Liver (tissue), 8 donors: ENCODE measurements at regions not wholly inside any gene's neighbourhood (a gene's known extent, or its start where the extent isn't known, plus 50 kb on each side); places are given as distances from the start of the nearest gene placed in this dataset.

Experiments used
- DNase-seq: peaks from one replicate; pipeline ENCODE4 v3.0.0-alpha.2; 2017; ENCODE audit warnings: low spot score
- H3K27ac ChIP-seq, 2 donors: one replicate each; pipeline ENCODE4 v1.7.0; 2013; ENCODE audit warnings: inconsistent platforms in 2 of 2, low read length in 2 of 2, control low read depth in 1 of 2, low read depth in 1 of 2, mild to moderate bottlenecking in 1 of 2
- H3K27me3 ChIP-seq, 4 donors: one replicate each; pipeline versions ENCODE4 v1.6.1 to v1.7.0; 2013; ENCODE audit warnings: low read length in 3 of 4, inconsistent platforms in 1 of 4, mild to moderate bottlenecking in 1 of 4, moderate library complexity in 1 of 4; ENCODE audit not compliant: control insufficient read depth in 4 of 4, insufficient read depth in 4 of 4
- H3K36me3 ChIP-seq, 4 donors: one replicate each; pipeline versions ENCODE4 v1.6.1 to v1.7.0; 2013; ENCODE audit warnings: low read length in 3 of 4, mild to moderate bottlenecking in 3 of 4, low read depth in 1 of 4, moderate library complexity in 1 of 4; ENCODE audit not compliant: control insufficient read depth in 4 of 4, insufficient read depth in 3 of 4
- H3K4me1 ChIP-seq, 4 donors: one replicate each; pipeline versions ENCODE4 v1.6.1 to v1.7.0; 2013; ENCODE audit warnings: low read length in 3 of 4, mild to moderate bottlenecking in 3 of 4, moderate library complexity in 1 of 4; ENCODE audit not compliant: control insufficient read depth in 4 of 4, insufficient read depth in 4 of 4
- H3K4me3 ChIP-seq, 3 donors: one replicate each; pipeline versions ENCODE4 v1.6.1 to v1.7.0; 2013; ENCODE audit warnings: low read length in 3 of 3, control low read depth in 1 of 3, low read depth in 1 of 3, mild to moderate bottlenecking in 1 of 3
- H3K9ac ChIP-seq, 2 donors: one replicate each; pipeline ENCODE4 v1.7.0; 2013; ENCODE audit warnings: low read length in 2 of 2, mild to moderate bottlenecking in 2 of 2, moderate library complexity in 2 of 2, control low read depth in 1 of 2, low read depth in 1 of 2
- H3K9me3 ChIP-seq, 4 donors: one replicate each; pipeline versions ENCODE4 v1.6.1 to v1.7.0; 2013; ENCODE audit warnings: low read length in 3 of 4; ENCODE audit not compliant: control insufficient read depth in 4 of 4
- EGR1 ChIP-seq, 2 donors: IDR thresholded peaks; 2 replicates each; pipeline ENCODE4 v1.6.1; 2016 to 2018; ENCODE audit warnings: antibody characterized with exemption in 2 of 2, low read depth in 2 of 2
- FOXA1 ChIP-seq: IDR thresholded peaks from 2 replicates; pipeline ENCODE4 v1.6.1; 2016; ENCODE audit warnings: antibody characterized with exemption
- FOXA2 ChIP-seq: IDR thresholded peaks from 2 replicates; pipeline ENCODE4 v1.6.1; 2016; ENCODE audit warnings: antibody characterized with exemption
- GABPA ChIP-seq, 2 donors: IDR thresholded peaks in 1 of 2; conservative IDR thresholded peaks in 1 of 2; 2 replicates each; pipeline ENCODE4 v1.6.1; 2016; ENCODE audit warnings: antibody characterized with exemption in 2 of 2, mild to moderate bottlenecking in 1 of 2, moderate library complexity in 1 of 2
- HNF4A ChIP-seq, 2 donors: conservative IDR thresholded peaks; 2 replicates each; pipeline ENCODE4 v1.6.1; 2016; ENCODE audit warnings: antibody characterized with exemption in 2 of 2, mild to moderate bottlenecking in 2 of 2
- HNF4G ChIP-seq: IDR thresholded peaks from 2 replicates; pipeline ENCODE4 v1.6.1; 2016; ENCODE audit warnings: antibody characterized with exemption
- JUND ChIP-seq, 2 donors: IDR thresholded peaks; 2 replicates each; pipeline ENCODE4 v1.6.1; 2016; ENCODE audit warnings: antibody characterized with exemption in 2 of 2
- NR2F2 ChIP-seq: IDR thresholded peaks from 2 replicates; pipeline ENCODE4 v1.6.1; 2016; ENCODE audit warnings: antibody characterized with exemption
- RAD21 ChIP-seq, 2 donors: IDR thresholded peaks; 2 replicates each; pipeline ENCODE4 v1.6.1; 2016; ENCODE audit warnings: antibody characterized with exemption in 2 of 2, mild to moderate bottlenecking in 2 of 2
- RXRA ChIP-seq, 2 donors: IDR thresholded peaks; 2 replicates each; pipeline ENCODE4 v1.6.1; 2017 to 2018; ENCODE audit warnings: antibody characterized with exemption in 2 of 2, mild to moderate bottlenecking in 1 of 2
- TAF1 ChIP-seq: conservative IDR thresholded peaks from 2 replicates; pipeline ENCODE4 v1.6.1; 2016; ENCODE audit warnings: antibody characterized with exemption, mild to moderate bottlenecking
- YY1 ChIP-seq: IDR thresholded peaks from 2 replicates; pipeline ENCODE4 v1.6.1; 2016; ENCODE audit warnings: antibody characterized with exemption, mild to moderate bottlenecking
- WGBS: extraction: QIAGEN DNeasy Blood & Tissue Kit; methylation state at CpG from one replicate; pipeline ENCODE4 v1.1.7; 2013; 5-methylcytosine and 5-hydroxymethylcytosine counted together
- TF ChIP-seq, protein P1 (sequence below): IDR thresholded peaks from 2 replicates; pipeline ENCODE4 v1.6.1; 2016; ENCODE audit warnings: antibody characterized with exemption, mild to moderate bottlenecking
- TF ChIP-seq, protein P2 (sequence below): IDR thresholded peaks from 2 replicates; pipeline ENCODE4 v1.6.1; 2016; ENCODE audit warnings: antibody characterized with exemption
- TF ChIP-seq, protein P3 (sequence below): IDR thresholded peaks from 2 replicates; pipeline ENCODE4 v1.6.1; 2016; ENCODE audit warnings: antibody characterized with exemption
- TF ChIP-seq, protein P4 (sequence below): fragments of 150-350 bp; IDR thresholded peaks from 2 replicates; pipeline ENCODE4 v1.5.1; 2017; ENCODE audit warnings: improper control_type of control experiment, low read depth, low read length; ENCODE audit not compliant: missing input control
- donor health status: healthy.
- donor health status: healthy.
- donor health status: healthy.
- donor health status: healthy.
- donor health status: healthy.

DNA sequence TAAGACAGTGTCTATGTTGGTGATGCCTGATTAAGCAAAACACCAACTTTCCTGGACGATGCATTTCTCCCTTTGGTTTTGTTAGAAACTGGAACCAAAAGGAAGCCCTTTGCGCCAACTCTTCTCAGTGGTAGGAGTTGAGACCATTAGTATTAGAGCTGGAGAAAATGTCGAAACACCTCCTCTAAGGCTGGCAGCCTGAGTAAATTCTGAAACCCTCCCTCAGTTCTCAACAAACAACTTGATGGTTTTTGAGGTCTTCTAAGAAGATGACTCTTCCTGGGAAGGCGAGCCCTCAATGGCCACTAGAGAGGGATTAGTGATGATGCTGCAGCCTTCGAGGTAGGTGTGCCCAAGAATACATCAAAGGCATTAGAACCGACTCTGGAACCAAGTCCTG lies 78.4 kb upstream of the CCN6 start:
- no peak for DNase-seq
- Histone ChIP-seq H3K27me3 (no peaks in the 10 kb centered on the region), H3K9me3 (no peaks in the 10 kb centered on the region), H3K4me3 (no peak overlapping the region), H3K4me1 (no peaks in the 10 kb centered on the region), H3K27ac (no peak overlapping the region), H3K36me3 (no peaks in the 10 kb centered on the region), H3K9ac (no peak overlapping the region)
- TF ChIP-seq, protein P1, sequence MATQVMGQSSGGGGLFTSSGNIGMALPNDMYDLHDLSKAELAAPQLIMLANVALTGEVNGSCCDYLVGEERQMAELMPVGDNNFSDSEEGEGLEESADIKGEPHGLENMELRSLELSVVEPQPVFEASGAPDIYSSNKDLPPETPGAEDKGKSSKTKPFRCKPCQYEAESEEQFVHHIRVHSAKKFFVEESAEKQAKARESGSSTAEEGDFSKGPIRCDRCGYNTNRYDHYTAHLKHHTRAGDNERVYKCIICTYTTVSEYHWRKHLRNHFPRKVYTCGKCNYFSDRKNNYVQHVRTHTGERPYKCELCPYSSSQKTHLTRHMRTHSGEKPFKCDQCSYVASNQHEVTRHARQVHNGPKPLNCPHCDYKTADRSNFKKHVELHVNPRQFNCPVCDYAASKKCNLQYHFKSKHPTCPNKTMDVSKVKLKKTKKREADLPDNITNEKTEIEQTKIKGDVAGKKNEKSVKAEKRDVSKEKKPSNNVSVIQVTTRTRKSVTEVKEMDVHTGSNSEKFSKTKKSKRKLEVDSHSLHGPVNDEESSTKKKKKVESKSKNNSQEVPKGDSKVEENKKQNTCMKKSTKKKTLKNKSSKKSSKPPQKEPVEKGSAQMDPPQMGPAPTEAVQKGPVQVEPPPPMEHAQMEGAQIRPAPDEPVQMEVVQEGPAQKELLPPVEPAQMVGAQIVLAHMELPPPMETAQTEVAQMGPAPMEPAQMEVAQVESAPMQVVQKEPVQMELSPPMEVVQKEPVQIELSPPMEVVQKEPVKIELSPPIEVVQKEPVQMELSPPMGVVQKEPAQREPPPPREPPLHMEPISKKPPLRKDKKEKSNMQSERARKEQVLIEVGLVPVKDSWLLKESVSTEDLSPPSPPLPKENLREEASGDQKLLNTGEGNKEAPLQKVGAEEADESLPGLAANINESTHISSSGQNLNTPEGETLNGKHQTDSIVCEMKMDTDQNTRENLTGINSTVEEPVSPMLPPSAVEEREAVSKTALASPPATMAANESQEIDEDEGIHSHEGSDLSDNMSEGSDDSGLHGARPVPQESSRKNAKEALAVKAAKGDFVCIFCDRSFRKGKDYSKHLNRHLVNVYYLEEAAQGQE, result no peak
- TF ChIP-seq HNF4A (conservative IDR thresholded peaks at IDR 0.05) (no peak), GABPA (IDR thresholded peaks at IDR 0.05 in 1 of 2, conservative IDR thresholded peaks at IDR 0.05 in 1 of 2) (no peak), YY1 (no peak), FOXA1 (no peak), HNF4G (no peak), RAD21 (IDR thresholded peaks at IDR 0.05) (no peak), NR2F2 (no peak), JUND (IDR thresholded peaks at IDR 0.05) (no peak), RXRA (IDR thresholded peaks at IDR 0.05) (no peak), EGR1 (IDR thresholded peaks at IDR 0.05; ENCODE audit: low read depth in 2 of 2) (no peak)
- TF ChIP-seq, protein P2, sequence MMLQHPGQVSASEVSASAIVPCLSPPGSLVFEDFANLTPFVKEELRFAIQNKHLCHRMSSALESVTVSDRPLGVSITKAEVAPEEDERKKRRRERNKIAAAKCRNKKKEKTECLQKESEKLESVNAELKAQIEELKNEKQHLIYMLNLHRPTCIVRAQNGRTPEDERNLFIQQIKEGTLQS, result no peak
- TF ChIP-seq, protein P3, sequence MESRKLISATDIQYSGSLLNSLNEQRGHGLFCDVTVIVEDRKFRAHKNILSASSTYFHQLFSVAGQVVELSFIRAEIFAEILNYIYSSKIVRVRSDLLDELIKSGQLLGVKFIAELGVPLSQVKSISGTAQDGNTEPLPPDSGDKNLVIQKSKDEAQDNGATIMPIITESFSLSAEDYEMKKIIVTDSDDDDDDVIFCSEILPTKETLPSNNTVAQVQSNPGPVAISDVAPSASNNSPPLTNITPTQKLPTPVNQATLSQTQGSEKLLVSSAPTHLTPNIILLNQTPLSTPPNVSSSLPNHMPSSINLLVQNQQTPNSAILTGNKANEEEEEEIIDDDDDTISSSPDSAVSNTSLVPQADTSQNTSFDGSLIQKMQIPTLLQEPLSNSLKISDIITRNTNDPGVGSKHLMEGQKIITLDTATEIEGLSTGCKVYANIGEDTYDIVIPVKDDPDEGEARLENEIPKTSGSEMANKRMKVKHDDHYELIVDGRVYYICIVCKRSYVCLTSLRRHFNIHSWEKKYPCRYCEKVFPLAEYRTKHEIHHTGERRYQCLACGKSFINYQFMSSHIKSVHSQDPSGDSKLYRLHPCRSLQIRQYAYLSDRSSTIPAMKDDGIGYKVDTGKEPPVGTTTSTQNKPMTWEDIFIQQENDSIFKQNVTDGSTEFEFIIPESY, result no peak
- TF ChIP-seq, protein P4, sequence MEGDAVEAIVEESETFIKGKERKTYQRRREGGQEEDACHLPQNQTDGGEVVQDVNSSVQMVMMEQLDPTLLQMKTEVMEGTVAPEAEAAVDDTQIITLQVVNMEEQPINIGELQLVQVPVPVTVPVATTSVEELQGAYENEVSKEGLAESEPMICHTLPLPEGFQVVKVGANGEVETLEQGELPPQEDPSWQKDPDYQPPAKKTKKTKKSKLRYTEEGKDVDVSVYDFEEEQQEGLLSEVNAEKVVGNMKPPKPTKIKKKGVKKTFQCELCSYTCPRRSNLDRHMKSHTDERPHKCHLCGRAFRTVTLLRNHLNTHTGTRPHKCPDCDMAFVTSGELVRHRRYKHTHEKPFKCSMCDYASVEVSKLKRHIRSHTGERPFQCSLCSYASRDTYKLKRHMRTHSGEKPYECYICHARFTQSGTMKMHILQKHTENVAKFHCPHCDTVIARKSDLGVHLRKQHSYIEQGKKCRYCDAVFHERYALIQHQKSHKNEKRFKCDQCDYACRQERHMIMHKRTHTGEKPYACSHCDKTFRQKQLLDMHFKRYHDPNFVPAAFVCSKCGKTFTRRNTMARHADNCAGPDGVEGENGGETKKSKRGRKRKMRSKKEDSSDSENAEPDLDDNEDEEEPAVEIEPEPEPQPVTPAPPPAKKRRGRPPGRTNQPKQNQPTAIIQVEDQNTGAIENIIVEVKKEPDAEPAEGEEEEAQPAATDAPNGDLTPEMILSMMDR, result no peak
- WGBS, result 79% methylated on average over 6 of the region's 6 CpGs

DNA sequence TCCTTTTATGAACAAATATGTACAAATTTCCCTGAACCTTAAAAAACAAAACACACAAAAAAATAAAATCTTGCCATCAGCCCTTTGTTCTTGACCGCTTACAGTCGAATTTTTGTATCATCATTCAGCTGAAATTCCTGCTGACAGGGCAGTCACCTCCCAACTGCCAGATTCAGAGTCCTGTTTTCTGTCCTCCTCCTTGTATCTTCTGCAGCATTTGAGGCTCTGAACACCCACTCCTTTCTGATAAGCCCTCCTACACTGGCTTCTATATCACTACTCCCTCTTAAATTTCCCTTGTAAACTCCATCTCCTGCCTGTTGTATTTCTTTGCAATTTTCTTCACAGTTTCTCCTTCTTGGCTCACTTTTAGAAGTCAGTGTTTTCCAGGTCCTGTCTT lies 77.8 kb upstream of the CCN6 start:
- no peak for DNase-seq
- H3K27ac ChIP-seq, result no peak overlapping the region
- 77% methylated on average over 2 of the region's 2 CpGs for WGBS
- no peaks in the 10 kb centered on the region for H3K36me3 ChIP-seq
- no peak overlapping the region for H3K9ac ChIP-seq
- no peak overlapping the region for H3K4me3 ChIP-seq
- no peaks in the 10 kb centered on the region for H3K9me3 ChIP-seq
- no peaks in the 10 kb centered on the region for H3K27me3 ChIP-seq
- H3K4me1 ChIP-seq, result no peaks in the 10 kb centered on the region
- TF ChIP-seq RXRA (IDR thresholded peaks at IDR 0.05) (no peak), RAD21 (IDR thresholded peaks at IDR 0.05) (no peak), YY1 (no peak), HNF4A (conservative IDR thresholded peaks at IDR 0.05) (no peak), FOXA1 (no peak), FOXA2 (no peak), TAF1 (no peak)
- TF ChIP-seq, protein P3, result no peak
- TF ChIP-seq, protein P1, result no peak
- TF ChIP-seq, protein P4, result no peak
